Liver (tissue), 3 donors: ENCODE measurements at regions not wholly inside any gene's neighbourhood (a gene's known extent, or its start where the extent isn't known, plus 50 kb on each side); places are given as distances from the start of the nearest gene placed in this dataset.

Experiments
- FOXA1 ChIP-seq: IDR thresholded peaks from 2 replicates; pipeline ENCODE4 v1.6.1; 2016; ENCODE audit warnings: antibody characterized with exemption
- GABPA ChIP-seq, 2 donors: IDR thresholded peaks in 1 of 2; conservative IDR thresholded peaks in 1 of 2; 2 replicates each; pipeline ENCODE4 v1.6.1; 2016; ENCODE audit warnings: antibody characterized with exemption in 2 of 2, mild to moderate bottlenecking in 1 of 2, moderate library complexity in 1 of 2
- HNF4A ChIP-seq, 2 donors: conservative IDR thresholded peaks; 2 replicates each; pipeline ENCODE4 v1.6.1; 2016; ENCODE audit warnings: antibody characterized with exemption in 2 of 2, mild to moderate bottlenecking in 2 of 2
- JUND ChIP-seq, 2 donors: IDR thresholded peaks; 2 replicates each; pipeline ENCODE4 v1.6.1; 2016; ENCODE audit warnings: antibody characterized with exemption in 2 of 2
- RAD21 ChIP-seq, 2 donors: IDR thresholded peaks; 2 replicates each; pipeline ENCODE4 v1.6.1; 2016; ENCODE audit warnings: antibody characterized with exemption in 2 of 2, mild to moderate bottlenecking in 2 of 2
- TAF1 ChIP-seq: conservative IDR thresholded peaks from 2 replicates; pipeline ENCODE4 v1.6.1; 2016; ENCODE audit warnings: antibody characterized with exemption, mild to moderate bottlenecking
- YY1 ChIP-seq: IDR thresholded peaks from 2 replicates; pipeline ENCODE4 v1.6.1; 2016; ENCODE audit warnings: antibody characterized with exemption, mild to moderate bottlenecking
- TF ChIP-seq, protein P1 (sequence below): fragments of 150-350 bp; IDR thresholded peaks from 2 replicates; pipeline ENCODE4 v1.5.1; 2017; ENCODE audit warnings: improper control_type of control experiment, low read depth, low read length; ENCODE audit not compliant: missing input control
- TF ChIP-seq, protein P2 (sequence below): IDR thresholded peaks from 2 replicates; pipeline ENCODE4 v1.6.1; 2016; ENCODE audit warnings: antibody characterized with exemption, mild to moderate bottlenecking
- TF ChIP-seq, protein P3 (sequence below): IDR thresholded peaks from 2 replicates; pipeline ENCODE4 v1.6.1; 2016; ENCODE audit warnings: antibody characterized with exemption
- donor health status: healthy.
- donor health status: healthy.

DNA sequence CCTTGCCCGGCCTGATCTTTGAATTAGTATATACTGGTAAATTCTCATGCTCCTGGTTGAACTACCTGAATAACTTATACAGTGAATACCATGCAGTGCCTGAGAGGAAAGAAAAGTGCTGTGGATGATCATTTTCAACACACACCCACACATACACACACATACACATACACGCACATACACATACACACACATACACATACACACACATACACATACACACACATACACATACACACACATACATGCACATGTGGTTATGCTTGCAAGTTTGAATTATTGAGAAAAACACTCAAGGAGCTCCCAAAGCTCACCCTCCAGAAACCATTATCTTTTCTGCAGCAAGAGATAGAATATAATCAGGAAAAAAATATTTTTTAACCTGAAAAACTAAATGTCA is 366.9 kb upstream of the RASGEF1B start:
- TF ChIP-seq, protein P1, sequence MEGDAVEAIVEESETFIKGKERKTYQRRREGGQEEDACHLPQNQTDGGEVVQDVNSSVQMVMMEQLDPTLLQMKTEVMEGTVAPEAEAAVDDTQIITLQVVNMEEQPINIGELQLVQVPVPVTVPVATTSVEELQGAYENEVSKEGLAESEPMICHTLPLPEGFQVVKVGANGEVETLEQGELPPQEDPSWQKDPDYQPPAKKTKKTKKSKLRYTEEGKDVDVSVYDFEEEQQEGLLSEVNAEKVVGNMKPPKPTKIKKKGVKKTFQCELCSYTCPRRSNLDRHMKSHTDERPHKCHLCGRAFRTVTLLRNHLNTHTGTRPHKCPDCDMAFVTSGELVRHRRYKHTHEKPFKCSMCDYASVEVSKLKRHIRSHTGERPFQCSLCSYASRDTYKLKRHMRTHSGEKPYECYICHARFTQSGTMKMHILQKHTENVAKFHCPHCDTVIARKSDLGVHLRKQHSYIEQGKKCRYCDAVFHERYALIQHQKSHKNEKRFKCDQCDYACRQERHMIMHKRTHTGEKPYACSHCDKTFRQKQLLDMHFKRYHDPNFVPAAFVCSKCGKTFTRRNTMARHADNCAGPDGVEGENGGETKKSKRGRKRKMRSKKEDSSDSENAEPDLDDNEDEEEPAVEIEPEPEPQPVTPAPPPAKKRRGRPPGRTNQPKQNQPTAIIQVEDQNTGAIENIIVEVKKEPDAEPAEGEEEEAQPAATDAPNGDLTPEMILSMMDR: no peak
- TF ChIP-seq, protein P2, sequence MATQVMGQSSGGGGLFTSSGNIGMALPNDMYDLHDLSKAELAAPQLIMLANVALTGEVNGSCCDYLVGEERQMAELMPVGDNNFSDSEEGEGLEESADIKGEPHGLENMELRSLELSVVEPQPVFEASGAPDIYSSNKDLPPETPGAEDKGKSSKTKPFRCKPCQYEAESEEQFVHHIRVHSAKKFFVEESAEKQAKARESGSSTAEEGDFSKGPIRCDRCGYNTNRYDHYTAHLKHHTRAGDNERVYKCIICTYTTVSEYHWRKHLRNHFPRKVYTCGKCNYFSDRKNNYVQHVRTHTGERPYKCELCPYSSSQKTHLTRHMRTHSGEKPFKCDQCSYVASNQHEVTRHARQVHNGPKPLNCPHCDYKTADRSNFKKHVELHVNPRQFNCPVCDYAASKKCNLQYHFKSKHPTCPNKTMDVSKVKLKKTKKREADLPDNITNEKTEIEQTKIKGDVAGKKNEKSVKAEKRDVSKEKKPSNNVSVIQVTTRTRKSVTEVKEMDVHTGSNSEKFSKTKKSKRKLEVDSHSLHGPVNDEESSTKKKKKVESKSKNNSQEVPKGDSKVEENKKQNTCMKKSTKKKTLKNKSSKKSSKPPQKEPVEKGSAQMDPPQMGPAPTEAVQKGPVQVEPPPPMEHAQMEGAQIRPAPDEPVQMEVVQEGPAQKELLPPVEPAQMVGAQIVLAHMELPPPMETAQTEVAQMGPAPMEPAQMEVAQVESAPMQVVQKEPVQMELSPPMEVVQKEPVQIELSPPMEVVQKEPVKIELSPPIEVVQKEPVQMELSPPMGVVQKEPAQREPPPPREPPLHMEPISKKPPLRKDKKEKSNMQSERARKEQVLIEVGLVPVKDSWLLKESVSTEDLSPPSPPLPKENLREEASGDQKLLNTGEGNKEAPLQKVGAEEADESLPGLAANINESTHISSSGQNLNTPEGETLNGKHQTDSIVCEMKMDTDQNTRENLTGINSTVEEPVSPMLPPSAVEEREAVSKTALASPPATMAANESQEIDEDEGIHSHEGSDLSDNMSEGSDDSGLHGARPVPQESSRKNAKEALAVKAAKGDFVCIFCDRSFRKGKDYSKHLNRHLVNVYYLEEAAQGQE: no peak
- TF ChIP-seq, protein P3, sequence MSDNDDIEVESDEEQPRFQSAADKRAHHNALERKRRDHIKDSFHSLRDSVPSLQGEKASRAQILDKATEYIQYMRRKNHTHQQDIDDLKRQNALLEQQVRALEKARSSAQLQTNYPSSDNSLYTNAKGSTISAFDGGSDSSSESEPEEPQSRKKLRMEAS: no peak
- TF ChIP-seq YY1: no peak
- no peak for TF ChIP-seq FOXA1
- no peak for TF ChIP-seq TAF1
- no peak for TF ChIP-seq HNF4A (conservative IDR thresholded peaks at IDR 0.05)
- no peak for TF ChIP-seq GABPA (IDR thresholded peaks at IDR 0.05 in 1 of 2, conservative IDR thresholded peaks at IDR 0.05 in 1 of 2)
- TF ChIP-seq JUND (IDR thresholded peaks at IDR 0.05): no peak
- TF ChIP-seq RAD21 (IDR thresholded peaks at IDR 0.05): no peak
